ENCODE measurements at regions not wholly inside any gene's neighbourhood (a gene's known extent, or its start where the extent isn't known, plus 50 kb on each side); places are given as distances from the start of the nearest gene placed in this dataset.
"Not testable (repeated sequence)": the region's sequence is repeated elsewhere in the genome, so short reads cannot be mapped to it uniquely, and the experiment has no call there.

- no peak for DNase-seq
Observed at GRCh38 chr7:149633976-149634945, 136.7 kb upstream of the ZNF746 start.

DNA sequence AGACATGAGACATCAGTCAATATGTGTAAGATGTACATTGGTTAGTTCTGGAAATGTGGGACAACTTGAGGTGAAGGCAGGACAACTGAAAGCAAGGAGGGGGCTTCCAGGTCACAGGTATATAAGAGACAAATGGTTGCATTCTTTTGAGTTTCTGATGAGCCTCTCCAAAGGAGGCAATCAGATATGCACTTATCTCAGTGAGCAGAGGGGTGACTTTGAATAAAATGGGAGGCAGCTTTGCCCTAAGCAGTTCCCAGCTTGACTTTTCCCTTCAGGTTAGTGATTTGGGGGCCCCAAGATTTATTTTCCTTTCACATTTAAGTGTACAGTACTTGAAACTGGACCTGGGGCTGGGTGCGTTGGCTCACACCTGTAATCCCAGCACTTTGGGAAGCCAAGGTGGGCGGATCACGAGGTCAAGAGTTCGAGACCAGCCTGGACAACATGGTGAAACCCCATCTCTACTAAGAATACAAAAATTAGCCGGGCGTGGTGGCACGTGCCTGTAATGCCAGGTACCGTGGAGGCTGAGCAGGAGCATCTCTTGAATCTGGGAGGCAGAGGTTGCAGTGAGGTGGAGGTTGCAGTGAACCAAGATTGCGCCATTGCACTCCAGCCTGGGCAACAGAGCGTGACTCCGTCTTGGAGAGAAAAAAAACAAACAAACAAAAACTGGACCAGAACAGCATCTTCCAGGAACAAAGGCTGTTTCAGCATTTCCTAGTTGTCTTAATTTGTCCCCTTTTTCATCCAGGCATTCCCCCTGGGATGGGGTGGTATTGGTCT lies 130.9 kb upstream of the ZNF746 start:
- not testable (repeated sequence) for DNase-seq

GRCh38 chr7:149627911-149628310 lies 130.3 kb upstream of the ZNF746 start:
- no peak for DNase-seq

DNA sequence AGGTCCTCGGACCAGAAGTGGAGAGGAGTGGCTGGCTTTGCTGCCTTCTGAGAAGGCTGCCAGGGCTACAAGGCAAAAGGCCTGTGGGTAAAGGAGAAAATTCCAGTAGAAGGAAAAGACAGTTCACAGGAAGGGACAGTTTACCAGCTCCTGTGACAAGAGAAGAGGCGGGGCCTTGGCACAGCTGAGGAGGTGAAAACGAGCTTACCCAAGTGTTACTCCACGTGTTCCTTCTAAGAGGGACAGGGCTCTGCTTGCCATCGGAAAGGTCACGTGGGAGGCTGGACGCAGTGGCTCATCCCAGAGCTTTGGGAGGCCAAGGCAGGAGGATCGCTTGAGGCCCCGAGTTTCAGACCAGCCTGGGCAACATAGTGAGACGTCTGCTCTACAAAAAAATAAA lies 129.4 kb upstream of the ZNF746 start:
- no peak for DNase-seq

DNA sequence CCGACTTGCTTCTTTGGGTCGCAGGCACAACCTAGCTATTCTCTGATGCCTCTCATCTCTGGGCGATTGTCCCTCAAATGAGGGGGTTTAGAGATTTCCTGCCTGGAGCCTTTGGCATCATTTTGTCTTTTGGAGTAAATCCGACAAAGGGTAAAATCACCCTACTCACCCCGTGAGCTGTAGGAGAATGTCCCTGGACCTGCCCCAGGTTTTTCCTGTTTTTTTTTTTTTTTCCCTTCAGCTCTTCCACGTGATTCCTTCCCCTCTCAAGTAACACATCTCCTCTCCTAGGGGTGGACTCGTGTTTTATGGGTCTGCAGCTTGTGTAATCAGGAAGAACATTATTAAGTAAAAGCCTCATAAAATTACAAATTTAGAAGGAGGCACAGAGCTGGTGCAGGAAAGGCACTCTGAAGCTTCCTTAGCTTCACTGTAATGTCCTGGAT lies 128.4 kb upstream of the ZNF746 start:
- DNase-seq: peak; percentile 46

- peak; percentile 81 for DNase-seq
Observed at GRCh38 chr7:149625340-149625946, 127.8 kb upstream of the ZNF746 start.

- peak; percentile 86 for DNase-seq
Observed at GRCh38 chr7:149624419-149625339, 127.1 kb upstream of the ZNF746 start.

GRCh38 chr7:149624006-149624405 lies 126.4 kb upstream of the ZNF746 start:
- no peak for DNase-seq

- DNase-seq: peak; percentile 62
Observed at GRCh38 chr7:149623262-149623997, 125.8 kb upstream of the ZNF746 start.

DNA sequence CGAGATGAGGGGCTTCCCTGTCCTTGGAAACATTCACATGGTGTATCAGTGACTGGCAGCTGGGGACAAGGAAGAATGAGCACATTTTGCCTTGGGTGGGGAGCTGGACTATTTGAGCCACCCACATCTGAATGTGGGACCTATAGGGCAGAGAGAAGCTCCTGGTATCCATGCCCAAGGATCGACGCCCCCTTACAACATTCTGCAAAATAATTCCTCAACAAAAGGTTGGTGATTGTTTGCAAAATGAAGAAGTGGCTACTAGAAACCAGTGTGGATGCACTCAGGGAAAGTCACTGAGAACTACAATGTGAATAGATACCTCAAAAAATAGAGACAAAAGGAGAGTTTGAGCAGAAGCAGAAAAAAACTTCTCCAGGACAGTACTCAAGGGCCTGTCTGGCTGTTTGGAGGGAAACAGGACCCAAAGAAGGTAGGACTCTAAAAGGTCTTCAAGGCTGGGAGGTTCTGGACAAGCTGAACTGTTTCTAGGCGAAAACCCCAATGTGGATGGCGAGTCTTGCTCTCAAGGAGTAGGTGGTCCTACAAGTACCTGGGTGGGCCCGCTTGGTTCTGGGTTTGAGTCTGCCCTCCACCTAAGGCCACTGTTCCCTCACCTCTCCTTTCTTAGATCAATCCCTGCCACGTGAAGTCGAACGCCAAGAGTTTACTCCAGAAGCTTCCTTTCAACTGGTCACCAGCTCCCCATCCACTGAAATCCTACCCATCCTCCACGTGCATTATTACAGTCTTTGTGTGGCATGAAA lies 125.0 kb upstream of the ZNF746 start:
- DNase-seq: no peak

GRCh38 chr7:149621776-149622175 lies 124.2 kb upstream of the ZNF746 start:
- DNase-seq: no peak

GRCh38 chr7:149620961-149621360 lies 123.4 kb upstream of the ZNF746 start:
- DNase-seq: no peak

- DNase-seq: no peak
Observed at GRCh38 chr7:149616898-149617297, 119.3 kb upstream of the ZNF746 start.

DNA sequence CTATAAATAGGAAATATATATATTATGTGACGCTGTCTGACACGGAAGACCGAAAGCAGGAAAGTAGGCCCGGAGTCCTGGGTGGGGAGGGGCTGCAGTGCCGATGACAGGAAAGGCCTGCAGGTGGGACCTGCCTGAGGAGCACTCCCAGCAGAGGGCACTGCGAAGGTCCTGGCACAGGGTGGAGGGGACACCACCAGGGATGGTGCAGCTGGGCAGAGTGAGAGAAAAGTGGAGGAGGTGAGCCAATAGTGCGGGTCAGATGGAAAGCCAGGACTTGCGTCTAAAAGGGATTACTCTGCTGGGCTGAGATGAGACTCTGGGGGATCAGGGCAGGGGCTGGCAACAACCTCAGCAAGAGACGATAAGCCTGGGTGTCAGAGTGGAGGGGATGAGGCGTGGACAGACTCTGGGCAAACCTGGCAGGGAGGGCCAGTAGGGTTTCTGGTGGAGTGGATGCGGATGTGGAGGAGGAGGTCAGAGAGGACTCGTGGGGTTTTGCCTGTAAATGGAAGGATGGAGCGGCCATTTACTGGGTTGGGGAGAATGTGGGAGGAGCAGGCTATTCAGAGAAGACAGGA lies 118.2 kb upstream of the ZNF746 start:
- DNase-seq: no peak

- no peak for DNase-seq
Observed at GRCh38 chr7:149610441-149611011, 112.9 kb upstream of the ZNF746 start.

DNA sequence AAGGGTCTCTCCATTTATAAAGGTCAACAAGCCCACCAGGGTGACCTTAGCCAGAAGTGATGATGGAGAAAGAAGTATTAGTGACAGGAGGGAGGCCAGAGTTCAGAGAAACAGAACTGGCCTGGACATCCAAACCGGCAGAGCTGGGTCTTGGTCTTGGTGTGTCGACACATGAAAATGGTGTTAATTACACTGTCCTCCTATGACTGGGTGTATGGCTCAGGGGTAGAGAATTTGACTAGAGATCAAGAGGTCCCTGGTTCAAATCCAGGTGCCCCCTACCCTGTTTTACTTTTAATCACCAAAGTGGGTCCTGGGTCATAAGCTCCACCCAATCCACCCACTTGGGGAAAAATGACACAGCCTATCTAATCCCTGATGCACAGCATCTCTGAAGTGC lies 110.6 kb upstream of the ZNF746 start:
- no peak for DNase-seq

GRCh38 chr7:149607683-149608082 lies 110.1 kb upstream of the ZNF746 start:
- no peak for DNase-seq

DNA sequence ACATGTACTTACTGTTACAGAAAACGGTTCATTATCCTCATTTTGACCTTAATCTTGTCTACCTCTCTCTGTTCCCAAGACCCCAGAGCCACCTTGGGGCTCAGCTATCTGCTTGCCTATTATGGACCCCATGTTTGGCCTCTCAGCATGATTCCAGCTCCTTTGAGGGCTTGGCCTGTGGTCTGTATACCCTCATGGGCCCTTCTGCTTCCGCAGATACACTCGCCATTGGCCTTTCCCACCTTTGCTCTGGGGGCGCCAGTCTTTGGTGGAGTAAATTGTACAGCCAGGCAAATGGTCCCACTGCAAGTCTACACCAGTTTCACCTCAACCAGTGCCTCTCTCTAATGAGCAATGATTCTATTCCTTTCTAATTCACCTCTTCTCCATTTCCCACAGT lies 109.2 kb upstream of the ZNF746 start:
- no peak for DNase-seq

GRCh38 chr7:149605696-149606095 lies 108.1 kb upstream of the ZNF746 start:
- no peak for DNase-seq
